ENCODE measurements at regions not wholly inside any gene's neighbourhood (a gene's known extent, or its start where the extent isn't known, plus 50 kb on each side); places are given as distances from the start of the nearest gene placed in this dataset.

GRCh38 chr22:47309476-47309875, 547.0 kb downstream of the TBC1D22A start:
- no peaks in the 10 kb centered on the region for H3K36me3 ChIP-seq
- DNase-seq: no peak
- H3K4me3 ChIP-seq: no peak overlapping the region
- H3K27ac ChIP-seq: no peak overlapping the region
- no peaks in the 10 kb centered on the region for H3K27me3 ChIP-seq
- 66 to 83% methylated on average over 6 of the region's 6 CpGs for WGBS, 2 donors
- TF ChIP-seq POLR2AphosphoS5 (IDR thresholded peaks at IDR 0.05) (no peak), CTCF (IDR thresholded peaks at IDR 0.05) (no peak), POLR2A (IDR thresholded peaks at IDR 0.05) (no peak), EP300 (IDR thresholded peaks at IDR 0.05) (no peak)
- H3K9me3 ChIP-seq: no peaks in the 10 kb centered on the region
- no peaks in the 10 kb centered on the region for H3K4me1 ChIP-seq
- intact Hi-C loops (cut with DNase I): no loop called here

- 86 to 89% methylated on average over 2 of the region's 2 CpGs for WGBS, 2 donors
- no peak for DNase-seq
Measured at GRCh38 chr22:47308886-47309285, 546.4 kb downstream of the TBC1D22A start.

GRCh38 chr22:47307822-47308221, 545.4 kb downstream of the TBC1D22A start:
- H3K4me1 ChIP-seq: no peaks in the 10 kb centered on the region
- no peak overlapping the region for H3K4me3 ChIP-seq
- H3K9me3 ChIP-seq: no peaks in the 10 kb centered on the region
- no peaks in the 10 kb centered on the region for H3K27me3 ChIP-seq
- no peaks in the 10 kb centered on the region for H3K36me3 ChIP-seq
- no peak for TF ChIP-seq EP300 (IDR thresholded peaks at IDR 0.05)
- TF ChIP-seq POLR2A (IDR thresholded peaks at IDR 0.05): no peak
- no peak for TF ChIP-seq CTCF (IDR thresholded peaks at IDR 0.05)
- no peak for TF ChIP-seq POLR2AphosphoS5 (IDR thresholded peaks at IDR 0.05)
- WGBS, 2 donors: 75 to 79% methylated on average over 6 of the region's 6 CpGs
- intact Hi-C loops (cut with DNase I): no loop called here
- no peak overlapping the region for H3K27ac ChIP-seq
- no peak for DNase-seq

More at GRCh38 chr22:47308886-47309285, 546.4 kb downstream of the TBC1D22A start:
- Histone ChIP-seq H3K36me3 (no peaks in the 10 kb centered on the region), H3K4me1 (no peaks in the 10 kb centered on the region), H3K27ac (no peak overlapping the region), H3K4me3 (no peak overlapping the region), H3K9me3 (no peaks in the 10 kb centered on the region), H3K27me3 (no peaks in the 10 kb centered on the region)
- TF ChIP-seq POLR2A (IDR thresholded peaks at IDR 0.05) (no peak), POLR2AphosphoS5 (IDR thresholded peaks at IDR 0.05) (no peak), EP300 (IDR thresholded peaks at IDR 0.05) (no peak), CTCF (IDR thresholded peaks at IDR 0.05) (no peak)
- intact Hi-C loops (cut with DNase I): no loop called here

- H3K27ac ChIP-seq: no peak overlapping the region
- intact Hi-C loops (cut with DNase I): no loop called here
- H3K27me3 ChIP-seq: no peaks in the 10 kb centered on the region
- no peaks in the 10 kb centered on the region for H3K4me1 ChIP-seq
- H3K36me3 ChIP-seq: no peaks in the 10 kb centered on the region
- no peak overlapping the region for H3K4me3 ChIP-seq
- TF ChIP-seq CTCF (IDR thresholded peaks at IDR 0.05) (no peak), EP300 (IDR thresholded peaks at IDR 0.05) (no peak), POLR2AphosphoS5 (IDR thresholded peaks at IDR 0.05) (no peak)
- 50 to 72% methylated on average over 5 of the region's 5 CpGs for WGBS, 2 donors
- no peaks in the 10 kb centered on the region for H3K9me3 ChIP-seq
- no peak for DNase-seq
Measured at GRCh38 chr22:47307326-47307725, 544.9 kb downstream of the TBC1D22A start.

- Histone ChIP-seq H3K27me3 (no peaks in the 10 kb centered on the region), H3K4me1 (no peaks in the 10 kb centered on the region), H3K4me3 (no peak overlapping the region), H3K9me3 (no peaks in the 10 kb centered on the region), H3K36me3 (no peaks in the 10 kb centered on the region), H3K27ac (no peak overlapping the region)
- intact Hi-C loops (cut with DNase I): no loop called here
- DNase-seq: no peak
- no peak for TF ChIP-seq POLR2AphosphoS5 (IDR thresholded peaks at IDR 0.05)
- no peak for TF ChIP-seq EP300 (IDR thresholded peaks at IDR 0.05)
- TF ChIP-seq POLR2A (IDR thresholded peaks at IDR 0.05): no peak
- no peak for TF ChIP-seq CTCF (IDR thresholded peaks at IDR 0.05)
- WGBS, 2 donors: 83 to 92% methylated on average over 6 of the region's 6 CpGs
Measured at GRCh38 chr22:47304854-47305253, 542.4 kb downstream of the TBC1D22A start.
